Adrenal gland (tissue), 5 donors: ENCODE measurements at regions not wholly inside any gene's neighbourhood (a gene's known extent, or its start where the extent isn't known, plus 50 kb on each side); places are given as distances from the start of the nearest gene placed in this dataset.

Experiments used
- POLR2A ChIP-seq, 2 donors: fragments of 450-650 bp; IDR thresholded peaks; one replicate each; pipeline ENCODE4 v1.6.1; 2017; ENCODE audit warnings: antibody characterized with exemption in 2 of 2, mild to moderate bottlenecking in 2 of 2, moderate library complexity in 1 of 2
- TF ChIP-seq, protein P1 (sequence below), 6 experiments: fragments of 450-650 bp in 4 of 6; fragments of 200-600 bp in 2 of 6; sonication (generic) in 1 of 6; IDR thresholded peaks; 1 replicate in 5 of 6; 2 replicates in 1 of 6; pipeline versions ENCODE4 v1.5.1 to v1.8.0; 2016 to 2021; ENCODE audit warnings: antibody characterized with exemption in 6 of 6, mild to moderate bottlenecking in 2 of 6, moderate library complexity in 1 of 6
- donor health status: DM: no; HTN: no; CAD: no.

GRCh38 chr20:24787071-24787470 is 162.0 kb upstream of the CST7 start:
- TF ChIP-seq, protein P1, sequence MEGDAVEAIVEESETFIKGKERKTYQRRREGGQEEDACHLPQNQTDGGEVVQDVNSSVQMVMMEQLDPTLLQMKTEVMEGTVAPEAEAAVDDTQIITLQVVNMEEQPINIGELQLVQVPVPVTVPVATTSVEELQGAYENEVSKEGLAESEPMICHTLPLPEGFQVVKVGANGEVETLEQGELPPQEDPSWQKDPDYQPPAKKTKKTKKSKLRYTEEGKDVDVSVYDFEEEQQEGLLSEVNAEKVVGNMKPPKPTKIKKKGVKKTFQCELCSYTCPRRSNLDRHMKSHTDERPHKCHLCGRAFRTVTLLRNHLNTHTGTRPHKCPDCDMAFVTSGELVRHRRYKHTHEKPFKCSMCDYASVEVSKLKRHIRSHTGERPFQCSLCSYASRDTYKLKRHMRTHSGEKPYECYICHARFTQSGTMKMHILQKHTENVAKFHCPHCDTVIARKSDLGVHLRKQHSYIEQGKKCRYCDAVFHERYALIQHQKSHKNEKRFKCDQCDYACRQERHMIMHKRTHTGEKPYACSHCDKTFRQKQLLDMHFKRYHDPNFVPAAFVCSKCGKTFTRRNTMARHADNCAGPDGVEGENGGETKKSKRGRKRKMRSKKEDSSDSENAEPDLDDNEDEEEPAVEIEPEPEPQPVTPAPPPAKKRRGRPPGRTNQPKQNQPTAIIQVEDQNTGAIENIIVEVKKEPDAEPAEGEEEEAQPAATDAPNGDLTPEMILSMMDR (IDR thresholded peaks at IDR 0.05), result no peak
- TF ChIP-seq POLR2A (IDR thresholded peaks at IDR 0.05), result no peak
